NCI-H2081 treated with DMSO at 0.1 percent for 48 hours (cell line): ENCODE measurements at regions not wholly inside any gene's neighbourhood (a gene's known extent, or its start where the extent isn't known, plus 50 kb on each side); places are given as distances from the start of the nearest gene placed in this dataset.
"Not testable (repeated sequence)": the region's sequence is repeated elsewhere in the genome, so short reads cannot be mapped to it uniquely, and the experiment has no call there.

Experiments
- DNase-seq: peaks from one replicate; lab custom pipeline; 2025; lab: John Stamatoyannopoulos, UW

DNA sequence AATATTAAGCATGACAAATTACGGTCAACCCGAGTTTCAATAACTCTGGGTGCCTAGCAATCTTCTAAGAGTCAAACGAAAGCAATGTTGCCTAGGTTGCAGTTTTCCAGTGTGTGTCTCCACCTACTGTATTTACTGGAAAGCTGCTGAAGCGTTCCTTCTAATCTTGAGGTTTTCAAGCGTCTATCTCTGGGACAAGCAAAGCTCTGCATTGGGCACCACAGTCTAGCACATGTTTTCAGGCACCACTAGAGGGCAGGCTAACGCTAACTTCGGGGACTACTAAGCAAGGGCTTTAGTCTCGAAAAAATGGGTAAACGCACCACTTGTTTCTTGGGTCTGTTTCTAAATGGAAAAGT is 82.7 kb upstream of the KIF2A start:
- DNase-seq = not testable (repeated sequence)

DNA sequence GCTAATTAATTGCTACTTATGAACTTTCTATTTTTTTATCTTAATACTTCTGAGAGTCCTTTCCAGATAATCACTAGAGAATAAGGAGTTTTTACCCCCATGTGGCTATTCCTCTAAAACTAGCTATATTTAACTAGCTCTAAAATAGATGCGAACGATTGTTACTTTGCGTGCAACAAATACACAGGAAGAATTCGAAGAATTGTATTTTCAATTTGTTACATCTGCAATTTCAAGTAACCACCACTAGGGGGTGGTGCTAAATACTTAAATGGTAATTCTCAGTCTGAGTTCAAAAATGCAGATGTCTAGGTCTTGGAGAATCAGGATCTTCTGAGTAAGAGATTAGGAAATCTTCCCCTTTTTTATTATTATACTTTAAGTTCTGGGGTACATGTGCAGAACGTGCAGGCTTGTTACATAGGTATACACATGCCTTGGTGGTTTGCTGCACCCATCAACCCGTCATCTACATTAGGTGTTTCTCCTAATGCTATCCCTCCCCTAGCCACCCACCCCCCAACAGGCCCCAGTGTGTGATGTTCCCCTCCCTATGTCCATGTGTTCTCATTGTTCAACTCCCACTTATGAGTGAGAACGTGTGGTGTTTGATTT is 80.9 kb upstream of the KIF2A start:
- DNase-seq = not testable (repeated sequence)

DNA sequence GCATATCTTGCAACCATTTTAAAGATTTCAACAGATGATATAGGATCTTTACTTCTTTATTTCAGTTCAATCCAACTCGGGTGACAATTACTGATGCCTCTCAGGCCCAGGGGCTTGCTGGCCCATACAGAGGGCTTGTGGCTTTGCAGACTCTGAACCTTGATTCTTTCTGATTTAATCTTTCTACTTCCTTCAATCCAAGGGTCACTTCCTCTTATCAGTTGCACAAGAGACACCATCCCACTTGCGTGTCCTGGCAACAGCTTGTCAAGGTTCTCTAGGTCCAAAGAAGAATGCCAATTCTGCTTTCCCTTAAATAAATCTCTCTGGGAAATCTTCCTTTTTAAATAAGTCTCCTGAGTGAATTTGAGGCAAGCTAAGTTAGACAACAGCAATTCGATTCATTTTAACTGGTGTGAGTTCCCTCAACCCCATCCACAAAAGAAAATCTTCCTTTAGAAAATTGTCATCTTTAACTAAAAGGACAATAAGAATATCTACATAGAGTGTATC is 75.1 kb upstream of the KIF2A start:
- not testable (repeated sequence) for DNase-seq

DNA sequence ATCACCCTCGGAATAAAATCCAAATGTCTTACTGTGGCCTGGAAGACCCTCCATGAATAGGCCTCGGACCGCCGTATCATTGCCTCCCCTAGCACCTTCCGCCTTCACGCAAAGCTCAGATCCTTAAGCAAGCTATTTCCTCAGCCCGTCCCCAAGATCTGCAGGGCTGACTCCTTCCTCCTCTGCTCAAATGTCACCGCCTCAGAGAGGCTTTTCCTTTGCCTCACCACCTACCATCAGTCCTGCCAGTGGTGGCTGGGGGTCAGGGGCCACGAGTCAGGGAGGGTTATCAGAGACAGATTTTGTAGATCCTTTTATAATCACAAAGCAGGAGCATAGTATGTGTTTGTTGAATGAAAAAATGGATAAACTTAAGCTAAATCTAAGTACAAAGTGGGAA is 74.4 kb upstream of the KIF2A start:
- no peak for DNase-seq

DNA sequence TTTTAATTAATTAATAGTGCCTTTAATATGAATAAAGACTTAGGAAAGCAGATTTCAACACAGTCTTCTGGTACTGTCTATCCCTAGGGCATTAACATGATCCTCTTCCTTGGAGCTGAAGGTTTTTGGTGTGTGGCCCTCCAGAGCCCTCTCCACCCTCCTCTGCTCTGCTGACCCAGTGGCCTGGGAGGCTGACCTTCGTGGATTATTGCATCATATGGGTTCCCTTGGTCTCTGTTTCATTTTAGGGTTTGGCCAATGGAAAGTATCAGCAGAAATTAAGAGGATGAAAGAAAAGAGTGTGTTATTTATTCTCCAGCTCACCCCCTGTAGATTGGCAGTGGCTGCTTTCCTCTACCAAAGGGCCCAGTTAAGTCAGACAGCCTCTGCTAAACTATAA is 73.8 kb upstream of the KIF2A start:
- DNase-seq = not testable (repeated sequence)

DNA sequence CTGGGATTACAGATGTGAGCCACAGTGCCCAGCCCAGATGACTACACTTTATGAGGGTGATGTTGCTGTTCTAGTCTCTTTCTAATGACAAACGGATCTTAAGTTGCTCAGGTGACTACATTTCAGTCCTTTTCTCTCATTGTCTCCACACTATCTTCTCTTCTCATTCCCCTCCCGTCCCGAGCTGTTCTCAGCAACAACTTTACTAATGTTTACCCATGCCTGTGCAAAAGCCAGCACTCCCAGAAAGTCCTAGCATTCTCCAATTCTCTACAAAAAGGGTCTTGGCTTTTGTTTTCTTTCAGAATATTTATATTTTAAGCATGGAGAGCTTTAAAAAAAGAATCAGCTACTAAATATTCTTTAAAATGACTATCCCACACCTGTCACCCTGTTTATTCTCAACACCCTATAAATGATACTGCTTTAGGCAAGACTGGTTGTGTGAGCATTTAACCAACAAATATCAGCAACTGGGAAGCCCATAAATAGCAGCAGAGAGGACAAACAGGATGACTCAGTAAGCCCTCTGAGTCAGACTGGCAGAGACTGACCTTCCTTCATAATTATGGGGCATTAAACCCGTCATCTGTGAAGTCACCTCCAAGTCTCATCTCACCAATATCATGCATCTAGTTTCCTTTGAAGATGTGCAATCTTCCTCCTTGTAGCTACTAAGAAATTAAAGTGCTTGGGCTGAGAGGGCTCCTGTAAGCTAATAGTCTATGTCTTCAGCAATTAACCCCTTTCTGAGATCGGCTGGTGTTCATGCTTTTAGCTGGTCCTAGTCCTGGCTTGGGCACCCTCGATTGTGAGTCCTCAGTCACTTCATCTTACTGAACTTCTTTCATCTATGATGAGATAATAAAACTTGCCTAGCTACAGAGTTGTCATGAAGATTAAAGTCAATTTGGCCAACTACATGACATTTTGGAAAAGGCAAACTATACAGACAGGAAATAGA is 72.6 kb upstream of the KIF2A start:
- not testable (repeated sequence) for DNase-seq

DNA sequence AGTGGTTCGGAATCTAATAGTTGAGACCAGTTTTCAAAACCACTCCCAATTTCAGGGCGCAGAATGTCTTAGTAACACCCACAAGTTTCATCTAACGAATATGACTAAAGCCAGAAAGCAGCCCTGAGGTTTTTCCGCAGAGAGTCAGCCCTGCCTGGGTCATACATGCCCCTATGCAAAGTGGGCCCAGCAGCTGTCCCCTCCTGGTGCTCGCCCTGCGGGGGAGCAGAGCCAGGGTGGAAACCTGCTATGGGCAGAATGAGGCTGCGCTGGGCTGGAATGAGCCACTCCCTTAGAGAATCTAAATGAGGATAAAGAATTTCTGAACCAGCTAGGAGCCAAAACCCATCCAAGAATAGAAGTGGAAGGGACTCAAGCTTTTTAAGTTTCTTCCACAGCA is 69.4 kb upstream of the KIF2A start:
- DNase-seq = not testable (repeated sequence)

DNA sequence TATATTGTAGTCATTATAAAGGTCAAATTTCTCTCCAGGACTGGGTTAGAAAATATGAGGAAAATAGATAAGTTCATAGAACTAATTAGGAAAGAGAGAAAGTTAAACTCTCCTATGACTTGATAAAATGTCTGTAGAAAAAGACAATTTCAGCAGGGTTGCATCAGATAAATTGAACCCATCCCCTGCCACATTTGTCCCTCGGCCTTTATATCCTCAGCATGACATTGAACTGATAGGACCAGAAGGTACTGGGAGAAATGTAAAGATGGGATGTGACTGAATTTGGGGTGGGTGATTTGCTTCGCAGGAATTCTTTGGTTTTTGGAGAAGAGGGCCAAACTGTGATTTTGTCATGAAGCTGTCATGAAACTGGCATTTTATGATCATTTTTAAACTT is 68.1 kb upstream of the KIF2A start:
- not testable (repeated sequence) for DNase-seq

DNA sequence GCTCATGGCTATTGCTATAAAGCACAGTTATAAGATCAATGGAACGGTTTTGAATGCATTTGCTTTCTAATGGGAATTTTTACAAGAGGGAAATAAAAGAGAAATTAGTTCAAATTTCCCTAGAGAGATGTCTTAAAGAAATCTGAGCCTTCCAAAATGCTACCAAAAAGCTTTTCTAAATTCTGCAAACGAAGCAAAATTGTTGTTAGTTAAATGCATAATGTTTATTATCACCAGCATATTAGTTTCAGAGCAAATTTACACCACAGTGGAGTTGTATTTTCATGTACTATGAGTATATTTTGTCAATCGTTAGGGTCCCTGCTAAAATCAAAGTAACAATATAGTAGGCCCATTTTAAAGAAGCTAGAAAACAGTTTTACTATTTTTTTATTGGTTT is 67.4 kb upstream of the KIF2A start:
- not testable (repeated sequence) for DNase-seq

DNA sequence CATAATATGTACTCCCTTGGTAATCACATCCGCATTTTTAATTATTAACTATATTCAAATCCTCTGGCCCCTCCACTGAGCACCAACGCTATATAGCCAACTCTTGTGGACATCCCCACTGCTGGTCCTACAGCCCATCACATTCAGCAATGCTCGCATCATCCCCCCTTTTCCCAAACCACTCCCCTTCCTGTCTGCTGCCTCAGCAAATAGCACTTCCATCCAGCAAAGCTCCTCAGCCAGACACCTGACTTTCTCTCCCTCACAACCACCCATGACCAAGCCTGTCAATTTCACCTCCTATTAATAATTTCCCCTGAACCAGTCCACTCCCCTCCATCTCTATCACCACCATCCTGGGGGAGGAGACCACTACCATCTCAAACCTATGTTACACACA is 65.5 kb upstream of the KIF2A start:
- DNase-seq = not testable (repeated sequence)

DNA sequence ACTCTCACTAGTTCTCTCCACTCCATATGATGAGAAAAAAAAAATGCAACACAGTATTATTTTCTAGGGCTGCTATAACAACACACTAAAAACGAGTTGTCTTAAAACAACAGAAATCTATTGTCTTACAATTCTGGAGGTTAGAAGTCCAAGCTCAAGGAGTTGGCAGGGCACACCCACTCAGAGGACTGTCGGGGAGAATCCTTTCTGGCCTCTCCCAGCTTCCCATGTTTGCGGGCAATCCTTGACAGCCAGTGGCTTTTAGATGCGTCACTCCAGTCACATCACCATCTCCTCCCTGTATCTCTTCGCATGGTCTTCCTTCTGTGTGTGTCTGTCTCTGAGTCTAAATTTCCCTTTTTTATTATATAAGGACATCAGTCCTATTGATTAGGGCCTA is 64.0 kb upstream of the KIF2A start:
- not testable (repeated sequence) for DNase-seq

DNA sequence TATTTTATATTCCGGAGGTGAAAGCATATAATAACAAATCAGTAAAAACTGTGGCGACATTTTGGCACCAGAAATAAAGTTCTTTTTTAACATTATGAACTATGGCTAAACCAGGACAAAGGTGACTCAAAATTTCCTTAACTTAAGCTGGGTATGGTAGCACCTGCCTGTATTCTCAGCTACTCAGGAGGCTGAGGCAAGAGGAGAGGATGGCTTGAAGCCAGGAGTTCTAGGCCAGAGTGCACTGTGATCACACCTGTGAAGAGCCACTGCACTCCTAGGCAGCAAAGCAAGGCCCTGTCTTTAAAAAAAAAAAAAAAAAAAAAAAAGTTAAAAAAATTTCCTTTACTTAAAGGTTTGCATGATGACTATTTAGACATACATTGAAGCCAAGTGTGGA is 63.0 kb upstream of the KIF2A start:
- not testable (repeated sequence) for DNase-seq

DNA sequence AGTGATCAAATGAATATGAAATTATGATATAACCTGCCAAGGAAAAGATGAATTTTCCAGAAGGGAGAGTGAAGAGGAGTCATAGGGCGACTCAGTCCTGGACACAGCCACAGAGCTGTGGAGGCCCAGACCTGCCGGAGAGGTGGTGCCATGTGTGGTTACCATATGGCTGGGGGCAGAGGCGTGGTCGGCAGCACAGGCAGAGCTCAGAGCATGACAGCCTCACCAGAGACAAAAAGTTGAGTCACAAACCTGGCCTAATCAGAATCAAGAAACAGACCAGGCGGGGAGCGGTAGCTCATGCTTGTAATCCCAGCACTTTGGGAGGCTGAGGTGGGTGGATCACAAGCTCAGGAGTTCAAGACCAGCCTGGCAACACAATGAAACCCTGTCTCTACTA is 57.8 kb upstream of the KIF2A start:
- DNase-seq = not testable (repeated sequence)

DNA sequence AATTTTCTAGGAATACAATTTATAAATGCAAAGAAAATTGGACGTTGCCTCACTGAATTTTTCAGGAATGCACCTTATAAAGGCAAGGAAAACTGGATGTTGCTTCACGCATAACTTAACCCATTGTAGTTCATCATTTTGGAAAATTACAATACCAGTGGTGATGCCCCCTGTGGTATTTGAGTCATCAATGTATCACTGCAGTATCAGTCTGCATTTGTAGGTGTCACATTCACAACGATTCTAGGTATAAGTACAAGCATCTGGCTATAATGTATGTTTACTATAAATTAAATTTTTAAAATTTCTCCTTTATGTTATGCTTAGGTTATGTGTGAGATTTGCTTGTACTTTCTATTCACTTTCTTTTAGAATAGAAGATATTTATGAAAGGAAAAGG is 55.9 kb upstream of the KIF2A start:
- not testable (repeated sequence) for DNase-seq

DNA sequence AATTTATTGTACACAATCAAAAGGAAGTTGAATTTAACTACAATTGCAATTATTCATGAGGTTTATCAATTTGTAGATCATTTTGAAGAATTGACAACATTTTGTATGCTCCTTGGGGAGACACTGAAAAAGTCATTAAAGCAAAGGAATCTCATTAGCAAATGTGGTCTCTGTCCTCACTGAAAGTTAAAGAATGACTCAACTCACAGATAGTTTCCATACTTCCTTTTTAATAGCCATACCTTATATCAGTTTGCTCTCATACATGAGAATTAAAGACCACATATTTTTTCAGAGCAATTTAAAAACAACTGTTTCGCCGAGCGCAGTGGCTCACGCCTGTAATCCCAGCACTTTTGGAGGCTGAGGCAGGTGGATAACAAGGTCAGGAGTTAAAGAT is 55.1 kb upstream of the KIF2A start:
- DNase-seq = not testable (repeated sequence)

DNA sequence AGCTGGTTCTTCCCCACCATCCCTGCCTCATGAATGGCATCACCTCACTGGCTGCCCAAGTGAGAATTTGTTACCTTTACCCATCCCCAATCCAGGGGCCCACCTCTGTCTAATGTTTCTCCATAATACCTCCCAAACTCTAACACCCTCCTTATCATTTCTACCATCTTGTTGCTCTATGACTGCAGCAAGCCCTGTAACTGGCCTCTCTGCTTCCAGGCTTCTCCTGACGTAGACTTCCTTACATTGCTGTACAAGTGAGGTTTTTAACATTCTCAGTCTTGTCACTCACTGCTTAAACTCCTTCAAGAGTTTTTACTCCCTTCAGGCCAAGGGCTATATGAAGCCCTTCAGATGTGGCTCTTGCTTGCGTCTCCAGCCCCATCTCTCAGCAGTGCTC is 53.5 kb upstream of the KIF2A start:
- not testable (repeated sequence) for DNase-seq

DNA sequence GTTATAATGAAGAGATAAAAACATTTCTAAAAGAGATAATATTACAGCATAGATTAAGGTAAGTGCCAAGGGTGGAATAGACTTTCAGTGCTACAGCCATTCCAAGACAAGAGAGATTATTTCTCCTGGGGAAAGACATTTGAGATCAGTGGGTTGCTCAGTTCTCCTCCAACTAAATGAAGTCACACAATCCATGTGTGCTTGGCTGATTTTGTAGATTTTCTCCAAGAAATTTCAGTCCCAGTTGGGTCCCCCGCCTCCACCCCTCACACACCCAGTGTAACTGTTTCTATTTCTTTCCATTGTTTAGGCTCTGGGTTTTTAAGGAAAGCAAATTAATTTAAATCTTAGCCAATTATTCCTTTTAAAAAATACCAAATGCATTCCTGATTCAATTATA is 50.5 kb upstream of the KIF2A start:
- not testable (repeated sequence) for DNase-seq

DNA sequence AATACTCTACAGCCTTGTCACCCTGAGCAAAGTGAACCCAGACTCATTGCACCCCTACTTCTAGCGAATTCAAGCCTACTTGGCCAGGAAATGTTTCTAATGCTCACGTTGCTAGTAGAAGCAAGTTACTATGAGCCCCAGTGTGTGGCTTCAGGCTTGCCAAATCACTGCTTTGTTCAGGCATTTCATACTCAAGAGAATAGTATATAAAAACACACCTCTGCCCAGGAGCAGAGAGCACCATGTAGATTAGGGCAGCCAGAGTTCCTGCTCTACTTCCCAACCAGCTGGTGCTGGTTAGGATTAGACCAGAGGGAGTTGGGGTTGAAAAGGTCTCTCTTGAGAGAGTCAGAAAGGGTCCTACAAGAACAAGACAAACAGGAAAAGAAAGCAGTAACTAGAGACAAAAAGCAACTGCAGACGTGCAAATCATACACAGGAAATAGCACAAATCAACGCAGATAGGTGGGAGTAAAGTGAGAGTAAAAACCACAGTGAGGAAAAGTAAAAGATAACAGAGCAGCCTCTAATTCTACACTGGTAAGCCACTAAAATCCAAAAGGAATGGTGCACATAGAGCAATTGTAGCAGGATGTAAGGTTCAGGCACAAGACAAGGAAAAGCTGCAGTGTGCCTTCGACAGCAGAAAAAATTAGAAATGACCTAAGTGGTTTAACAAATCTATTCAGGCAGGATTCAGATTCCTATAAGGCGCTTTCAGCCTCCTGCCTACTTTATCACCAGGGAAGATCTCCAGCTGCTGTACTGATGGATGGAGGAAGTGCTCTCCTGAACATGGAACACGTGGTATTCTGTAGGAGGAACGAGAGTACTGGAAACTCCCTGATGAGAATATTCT is 49.6 kb upstream of the KIF2A start:
- DNase-seq = no peak
